HepG2 (cell line): ENCODE measurements at regions not wholly inside any gene's neighbourhood (a gene's known extent, or its start where the extent isn't known, plus 50 kb on each side); places are given as distances from the start of the nearest gene placed in this dataset.

ENCODE experiments used
- FOXJ3 ChIP-seq: sonication (generic); formaldehyde crosslinking; IDR thresholded peaks from 2 replicates; pipeline ENCODE4 v1.4.0; 2020; ENCODE audit warnings: missing genetic modification reagents, mild to moderate bottlenecking, borderline replicate concordance
- PHF8 ChIP-seq: sonication (generic); formaldehyde crosslinking; IDR thresholded peaks from 2 replicates; pipeline ENCODE4 v1.5.0; 2020; ENCODE audit warnings: missing genetic modification reagents
- REST ChIP-seq, 2 experiments: IDR thresholded peaks; 2 replicates each; pipeline ENCODE4 v1.6.1; 2011 to 2012; ENCODE audit warnings: low read length in 2 of 2, borderline replicate concordance in 1 of 2, low read depth in 1 of 2, mild to moderate bottlenecking in 1 of 2, moderate library complexity in 1 of 2
- SIX1 ChIP-seq: sonication (generic); formaldehyde crosslinking; IDR thresholded peaks from 2 replicates; pipeline ENCODE4 v1.4.0; 2020; ENCODE audit warnings: missing genetic modification reagents, borderline replicate concordance
- SRSF4 ChIP-seq: fragments of 200-400 bp; formaldehyde crosslinking; IDR thresholded peaks from one replicate; pipeline ENCODE4 v1.6.1; 2018; ENCODE audit warnings: mild to moderate bottlenecking, low read depth, low read length, moderate library complexity; ENCODE audit not compliant: poor library complexity, severe bottlenecking
- ZNF142 ChIP-seq: sonication (generic); formaldehyde crosslinking; IDR thresholded peaks from 2 replicates; pipeline ENCODE4 v1.4.0; 2020; ENCODE audit warnings: missing genetic modification reagents
- ZNF737 ChIP-seq: sonication (generic); formaldehyde crosslinking; IDR thresholded peaks from 2 replicates; pipeline ENCODE4 v1.5.0; 2020; ENCODE audit warnings: missing genetic modification reagents, mild to moderate bottlenecking, borderline replicate concordance
- ZNF839 ChIP-seq: sonication (generic); formaldehyde crosslinking; IDR thresholded peaks from 2 replicates; pipeline ENCODE4 v1.4.0; 2020; ENCODE audit warnings: missing genetic modification reagents, mild to moderate bottlenecking, borderline replicate concordance
- ZSCAN31 ChIP-seq: sonication (generic); formaldehyde crosslinking; IDR thresholded peaks from 2 replicates; pipeline ENCODE4 v1.5.0; 2020; ENCODE audit warnings: low read depth, mild to moderate bottlenecking, missing genetic modification reagents

DNA sequence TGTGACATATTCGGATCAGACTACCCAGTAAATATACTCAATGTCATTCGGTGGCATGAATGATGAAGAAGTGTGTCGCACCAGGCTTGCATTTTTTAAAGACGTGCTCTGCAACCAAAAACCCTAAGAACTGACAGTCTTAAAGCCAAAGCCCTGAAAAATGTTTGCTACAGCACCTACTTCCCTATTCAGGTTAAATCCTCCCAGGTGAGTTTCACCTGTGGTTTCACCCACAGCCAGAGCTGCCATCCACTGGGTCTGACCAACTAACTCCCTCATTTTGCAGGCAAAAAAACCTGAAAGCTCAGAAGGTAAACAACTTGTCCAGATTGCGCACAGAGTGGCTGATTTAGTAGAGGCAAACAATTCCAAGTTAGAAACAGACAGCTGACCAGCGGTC is 222.3 kb upstream of the MGAT5 start (continued):
- TF ChIP-seq PHF8 (no peak), ZNF142 (no peak), ZNF737 (CRISPR knock-in tag) (no peak), SIX1 (CRISPR knock-in tag) (no peak), REST (IDR thresholded peaks at IDR 0.05; ENCODE audit: borderline replicate concordance in 1 of 2, low read depth in 1 of 2, low read length in 2 of 2) (no peak), FOXJ3 (CRISPR knock-in tag) (no peak), ZNF839 (CRISPR knock-in tag) (no peak), ZSCAN31 (CRISPR knock-in tag) (no peak), SRSF4 (no peak)
